Stomach smooth muscle (tissue), 2 donors: ENCODE measurements at regions not wholly inside any gene's neighbourhood (a gene's known extent, or its start where the extent isn't known, plus 50 kb on each side); places are given as distances from the start of the nearest gene placed in this dataset.

ENCODE experiments used
- H3K27ac ChIP-seq: one replicate; pipeline ENCODE4 v1.7.0; 2013; ENCODE audit warnings: mild to moderate bottlenecking, low read length, inconsistent platforms
- H3K27me3 ChIP-seq, 2 donors: one replicate each; pipeline ENCODE4 v1.7.0; 2013; ENCODE audit warnings: low read length in 2 of 2; ENCODE audit not compliant: insufficient read depth in 2 of 2, control insufficient read depth in 1 of 2
- H3K36me3 ChIP-seq, 2 donors: one replicate each; pipeline ENCODE4 v1.7.0; 2013; ENCODE audit warnings: low read length in 2 of 2; ENCODE audit not compliant: control insufficient read depth in 2 of 2, insufficient read depth in 2 of 2
- H3K4me1 ChIP-seq: one replicate; pipeline ENCODE4 v1.7.0; 2013; ENCODE audit warnings: low read length; ENCODE audit not compliant: control insufficient read depth, insufficient read depth
- H3K4me3 ChIP-seq, 2 donors: one replicate each; pipeline ENCODE4 v1.7.0; 2013; ENCODE audit warnings: low read length in 2 of 2
- H3K9ac ChIP-seq, 2 donors: one replicate each; pipeline ENCODE4 v1.7.0; 2013; ENCODE audit warnings: low read length in 2 of 2, mild to moderate bottlenecking in 1 of 2
- H3K9me3 ChIP-seq, 2 donors: one replicate each; pipeline ENCODE4 v1.7.0; 2013; ENCODE audit warnings: low read length in 2 of 2; ENCODE audit not compliant: control insufficient read depth in 2 of 2
- donor health status: healthy.
- donor health status: Pancreatic carcinoma.

DNA sequence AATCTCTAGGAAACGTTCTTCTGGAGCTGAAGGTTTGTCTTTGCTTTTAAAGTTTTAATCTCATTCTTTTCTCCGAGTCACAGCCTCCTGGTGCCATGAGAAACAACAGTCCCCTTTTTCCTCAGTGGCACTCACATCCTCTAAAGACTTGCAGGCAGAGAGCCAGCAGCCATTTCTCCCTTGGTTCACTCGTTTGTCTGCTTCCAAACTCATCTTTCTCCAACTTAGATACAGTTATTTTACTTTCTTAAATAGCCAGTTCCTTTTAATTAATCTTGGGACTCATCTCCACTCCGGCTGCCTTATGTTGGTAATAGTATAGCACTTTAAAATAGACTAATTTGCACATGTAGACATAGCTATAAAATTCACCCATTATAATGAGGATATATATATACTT is 555.2 kb downstream of the FGF9 start:
- no peaks in the 10 kb centered on the region for H3K27me3 ChIP-seq
- H3K9ac ChIP-seq = no peak overlapping the region
- no peaks in the 10 kb centered on the region for H3K36me3 ChIP-seq
- H3K9me3 ChIP-seq = no peaks in the 10 kb centered on the region
- H3K4me3 ChIP-seq = no peak overlapping the region
- no peaks in the 10 kb centered on the region for H3K4me1 ChIP-seq
- no peak overlapping the region for H3K27ac ChIP-seq

DNA sequence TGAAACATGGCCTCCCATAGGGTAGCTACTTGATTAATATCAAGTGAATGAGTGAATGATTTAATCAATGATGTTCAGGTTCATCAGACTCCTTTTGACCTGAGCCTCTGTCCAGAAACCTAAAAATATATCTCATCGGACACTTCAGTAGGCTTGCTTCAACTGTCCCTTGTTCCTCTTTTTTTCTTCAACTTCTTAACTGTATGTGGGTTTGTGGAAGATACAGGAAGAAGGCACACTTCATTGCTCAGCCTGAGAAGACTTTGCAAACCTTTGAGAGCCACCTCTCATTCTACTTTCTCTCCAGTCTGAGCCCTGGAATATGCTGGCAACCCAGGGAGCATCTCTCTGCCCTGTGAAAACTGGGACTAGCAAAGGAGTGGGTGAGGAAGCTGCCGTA is 557.0 kb downstream of the FGF9 start:
- H3K27ac ChIP-seq = no peak overlapping the region

DNA sequence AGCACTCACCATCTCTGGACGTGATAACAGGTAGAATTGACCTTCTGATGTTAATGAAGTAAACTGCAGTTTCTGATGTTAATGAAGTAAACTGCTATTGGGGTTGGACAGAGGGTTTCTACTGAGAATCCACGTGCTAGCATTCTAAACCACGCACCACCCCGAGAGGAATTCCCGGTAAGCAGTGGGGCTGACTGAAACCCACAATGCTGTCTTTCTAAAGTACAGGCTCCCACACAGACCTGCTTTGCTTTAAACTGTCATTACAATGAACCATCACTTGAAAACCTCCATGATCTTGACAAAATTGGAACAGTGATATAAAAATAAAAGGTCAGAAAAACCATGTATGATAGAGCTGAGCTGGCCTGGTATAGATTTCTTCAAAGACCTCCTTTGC is 559.0 kb downstream of the FGF9 start:
- no peak overlapping the region for H3K9ac ChIP-seq
- H3K9me3 ChIP-seq = no peaks in the 10 kb centered on the region
- no peak overlapping the region for H3K4me3 ChIP-seq
- no peaks in the 10 kb centered on the region for H3K36me3 ChIP-seq
- H3K4me1 ChIP-seq = no peaks in the 10 kb centered on the region
- H3K27ac ChIP-seq = no peak overlapping the region
- no peaks in the 10 kb centered on the region for H3K27me3 ChIP-seq

More for the DNA sequence above, 557.0 kb downstream of the FGF9 start:
- no peaks in the 10 kb centered on the region for H3K4me1 ChIP-seq
- no peaks in the 10 kb centered on the region for H3K36me3 ChIP-seq
- H3K4me3 ChIP-seq = no peak overlapping the region
- H3K27me3 ChIP-seq = no peaks in the 10 kb centered on the region
- no peak overlapping the region for H3K9ac ChIP-seq
- no peaks in the 10 kb centered on the region for H3K9me3 ChIP-seq

DNA sequence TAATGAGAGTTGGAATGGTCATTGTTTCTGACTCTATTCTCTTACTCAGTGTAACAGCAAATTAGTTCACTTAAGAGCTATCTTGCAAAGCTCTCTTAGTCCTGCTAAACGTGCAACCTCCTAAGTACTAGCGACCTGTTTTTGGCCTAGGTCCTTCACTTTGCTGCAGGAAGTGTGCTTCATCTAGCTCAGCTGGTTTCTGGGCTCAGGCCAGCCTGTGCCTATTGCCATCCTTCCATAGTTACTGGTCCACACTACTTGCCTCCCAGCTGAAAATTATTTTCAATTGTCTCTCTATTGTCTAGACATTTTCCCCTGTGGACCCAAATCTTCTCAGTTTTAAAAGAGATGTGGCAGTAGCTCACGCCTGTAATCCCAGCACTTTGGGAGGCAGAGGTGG is 561.3 kb downstream of the FGF9 start:
- H3K36me3 ChIP-seq = no peaks in the 10 kb centered on the region
- H3K9me3 ChIP-seq = no peaks in the 10 kb centered on the region
- H3K4me1 ChIP-seq = no peaks in the 10 kb centered on the region
- no peak overlapping the region for H3K27ac ChIP-seq
- no peak overlapping the region for H3K4me3 ChIP-seq
- H3K9ac ChIP-seq = no peak overlapping the region
- H3K27me3 ChIP-seq = no peaks in the 10 kb centered on the region

DNA sequence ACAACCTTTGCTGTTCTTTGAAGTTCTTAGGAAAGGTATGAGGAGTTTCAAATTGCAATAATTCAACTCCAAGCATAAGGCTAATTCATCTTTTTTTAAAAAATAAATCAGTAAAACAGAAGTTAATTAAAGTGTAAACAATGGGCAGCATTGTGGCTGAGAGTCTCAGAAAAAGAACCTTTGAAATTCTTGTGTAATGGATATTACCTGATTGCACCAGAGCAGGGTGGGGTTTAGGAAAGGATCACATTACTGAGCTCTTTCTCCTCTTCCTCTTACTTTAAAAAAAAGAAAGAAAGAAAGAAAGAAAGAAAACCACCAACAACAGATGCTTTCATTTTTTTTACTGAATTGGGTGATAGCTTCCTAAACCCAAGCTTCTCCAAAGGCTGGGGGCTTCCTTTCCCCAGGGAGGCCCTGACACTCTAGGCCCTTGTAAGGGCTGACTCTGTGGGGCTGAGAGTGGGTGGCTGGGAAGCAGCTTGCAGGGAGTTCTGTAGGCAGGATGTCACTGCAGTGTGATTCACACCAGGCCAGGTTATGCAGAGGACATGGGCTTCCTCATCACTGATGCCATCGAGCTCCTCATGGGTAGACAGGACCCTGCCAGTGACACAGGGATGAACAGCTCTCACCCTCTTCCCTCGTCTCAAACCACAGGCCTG is 564.5 kb downstream of the FGF9 start:
- Histone ChIP-seq H3K27ac (no peak overlapping the region), H3K36me3 (no peaks in the 10 kb centered on the region), H3K9me3 (no peaks in the 10 kb centered on the region), H3K9ac (no peak overlapping the region), H3K4me1 (no peaks in the 10 kb centered on the region), H3K4me3 (no peak overlapping the region), H3K27me3 (no peaks in the 10 kb centered on the region)

DNA sequence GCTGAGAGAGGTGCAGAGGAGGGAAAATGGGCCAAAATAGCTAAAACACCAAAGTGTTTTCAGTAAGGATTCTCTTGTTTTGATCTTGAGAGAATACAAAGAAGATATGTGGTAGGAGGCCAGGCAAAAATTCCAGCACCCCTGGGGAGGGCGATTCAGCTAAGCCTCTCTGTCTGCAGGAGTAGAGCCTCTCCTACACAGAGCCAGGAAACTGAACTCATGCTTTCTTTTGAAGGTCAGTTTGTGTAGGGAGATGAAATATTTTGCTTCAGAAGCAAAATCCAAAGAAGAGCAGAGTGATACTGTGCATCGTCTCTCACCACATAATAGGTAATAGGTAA is 565.0 kb downstream of the FGF9 start:
- Histone ChIP-seq H3K27me3 (no peaks in the 10 kb centered on the region), H3K36me3 (no peaks in the 10 kb centered on the region), H3K4me3 (no peak overlapping the region), H3K27ac (no peak overlapping the region), H3K9me3 (no peaks in the 10 kb centered on the region), H3K9ac (no peak overlapping the region), H3K4me1 (no peaks in the 10 kb centered on the region)

DNA sequence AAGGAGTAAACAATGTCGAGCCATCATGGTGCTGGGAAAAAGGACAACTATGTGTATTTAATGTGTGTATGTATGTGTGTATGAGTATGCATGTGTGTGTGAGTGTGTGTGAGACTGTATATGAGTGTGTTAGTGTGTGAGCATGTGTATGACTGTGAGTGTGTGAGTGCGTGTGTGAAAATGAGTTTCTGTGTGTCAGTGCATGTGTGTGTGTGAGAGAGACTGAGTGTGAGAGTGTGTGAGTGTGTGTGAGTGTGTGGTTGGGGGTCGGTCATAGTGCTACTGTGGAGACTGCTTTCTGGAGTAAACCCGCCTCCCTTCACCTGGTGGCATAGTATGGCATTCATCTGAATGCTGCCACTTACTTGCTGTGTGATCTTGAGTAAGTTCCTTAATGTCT is 567.4 kb downstream of the FGF9 start:
- Histone ChIP-seq H3K36me3 (no peaks in the 10 kb centered on the region), H3K9me3 (no peaks in the 10 kb centered on the region), H3K27ac (no peak overlapping the region), H3K9ac (no peak overlapping the region), H3K27me3 (no peaks in the 10 kb centered on the region), H3K4me3 (no peak overlapping the region), H3K4me1 (no peaks in the 10 kb centered on the region)

DNA sequence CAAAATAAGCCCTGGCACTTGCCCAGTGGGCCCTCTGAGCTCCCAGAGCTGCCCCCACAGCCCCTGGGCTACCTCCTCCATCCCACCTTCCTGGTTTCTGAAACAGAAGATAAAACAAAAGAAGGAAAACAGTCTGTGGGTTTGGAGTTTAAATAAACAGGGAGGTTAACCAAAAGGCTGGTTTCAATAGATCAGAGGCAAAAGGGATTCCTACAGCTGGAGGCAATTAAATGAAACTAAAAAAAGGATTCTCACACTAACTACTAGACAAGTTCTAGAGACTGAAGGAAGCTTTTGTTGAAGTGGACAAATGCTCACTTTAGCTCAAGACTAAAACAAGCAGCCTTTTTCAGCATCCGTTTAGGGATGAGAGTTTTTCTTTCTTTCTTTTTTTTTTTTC is 569.8 kb downstream of the FGF9 start:
- H3K4me1 ChIP-seq = no peaks in the 10 kb centered on the region
- no peak overlapping the region for H3K27ac ChIP-seq
- H3K36me3 ChIP-seq = no peaks in the 10 kb centered on the region
- H3K4me3 ChIP-seq = no peak overlapping the region
- no peaks in the 10 kb centered on the region for H3K9me3 ChIP-seq
- no peaks in the 10 kb centered on the region for H3K27me3 ChIP-seq
- no peak overlapping the region for H3K9ac ChIP-seq

DNA sequence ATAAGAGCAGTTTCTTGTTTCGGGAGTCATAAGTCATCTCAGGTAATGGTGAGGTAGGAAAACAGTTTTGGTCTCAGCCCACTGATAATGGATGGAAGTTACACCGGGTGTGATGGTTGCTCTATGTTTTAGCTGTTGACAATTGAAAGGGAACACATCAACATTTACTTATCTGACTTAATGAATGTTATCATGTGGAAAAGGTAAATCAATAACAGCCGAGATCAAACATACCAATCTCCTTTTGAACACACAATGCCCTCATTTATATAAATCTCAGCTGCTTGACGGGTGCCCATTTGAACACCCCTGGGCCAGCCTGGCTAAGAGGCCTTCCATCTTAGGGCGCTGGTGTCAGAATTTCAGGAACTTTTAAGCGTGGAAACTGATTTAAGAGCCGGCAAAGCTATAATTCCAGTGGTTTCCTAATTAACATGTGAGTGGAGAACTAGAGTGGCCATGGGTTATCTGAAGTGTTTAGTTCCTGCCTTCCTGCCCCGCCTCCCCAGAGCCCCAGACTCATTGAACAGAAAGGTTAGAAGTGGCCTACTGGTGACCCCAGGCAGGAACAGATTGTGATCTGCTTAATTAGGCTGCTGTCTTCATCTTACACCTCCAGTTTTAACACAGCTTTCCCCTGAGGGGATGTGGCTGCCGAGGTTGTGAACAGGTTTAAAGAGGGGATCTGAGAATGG is 572.7 kb downstream of the FGF9 start:
- H3K9ac ChIP-seq = no peak overlapping the region
- no peaks in the 10 kb centered on the region for H3K36me3 ChIP-seq
- H3K9me3 ChIP-seq = no peaks in the 10 kb centered on the region
- no peak overlapping the region for H3K27ac ChIP-seq
- H3K27me3 ChIP-seq = no peaks in the 10 kb centered on the region
- H3K4me3 ChIP-seq = no peak overlapping the region
- no peaks in the 10 kb centered on the region for H3K4me1 ChIP-seq

DNA sequence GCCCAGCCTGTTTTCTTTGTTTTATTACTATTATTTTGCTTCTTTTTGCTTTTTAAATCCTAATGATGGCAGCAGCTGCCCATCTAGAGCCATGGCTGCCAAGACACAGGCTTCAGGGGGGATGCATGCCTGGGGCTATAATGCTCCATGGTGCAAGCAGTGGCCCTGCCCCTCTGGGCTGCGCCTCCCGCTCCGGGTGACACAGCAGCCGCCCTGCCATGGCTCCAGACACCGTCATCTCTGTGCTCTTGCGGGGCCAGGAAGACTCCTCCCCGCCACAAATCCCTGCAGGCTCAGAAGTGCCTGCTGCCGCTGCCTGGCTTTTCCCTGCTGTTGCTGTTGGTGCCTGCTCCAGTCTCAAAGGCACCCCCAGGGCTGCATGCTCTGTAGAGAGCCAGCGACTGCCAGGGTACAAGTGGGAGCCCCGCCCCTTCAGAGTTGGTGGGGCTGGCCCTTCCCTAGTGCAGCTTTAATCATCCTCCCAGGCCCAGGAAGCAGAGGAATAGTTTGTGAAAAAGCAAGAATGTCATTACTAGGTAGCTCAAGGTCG is 581.5 kb downstream of the FGF9 start:
- H3K4me3 ChIP-seq = no peak overlapping the region
- no peaks in the 10 kb centered on the region for H3K36me3 ChIP-seq
- H3K27ac ChIP-seq = no peak overlapping the region
- H3K9me3 ChIP-seq = no peaks in the 10 kb centered on the region
- H3K9ac ChIP-seq = no peak overlapping the region
- no peaks in the 10 kb centered on the region for H3K27me3 ChIP-seq
- H3K4me1 ChIP-seq = no peaks in the 10 kb centered on the region

DNA sequence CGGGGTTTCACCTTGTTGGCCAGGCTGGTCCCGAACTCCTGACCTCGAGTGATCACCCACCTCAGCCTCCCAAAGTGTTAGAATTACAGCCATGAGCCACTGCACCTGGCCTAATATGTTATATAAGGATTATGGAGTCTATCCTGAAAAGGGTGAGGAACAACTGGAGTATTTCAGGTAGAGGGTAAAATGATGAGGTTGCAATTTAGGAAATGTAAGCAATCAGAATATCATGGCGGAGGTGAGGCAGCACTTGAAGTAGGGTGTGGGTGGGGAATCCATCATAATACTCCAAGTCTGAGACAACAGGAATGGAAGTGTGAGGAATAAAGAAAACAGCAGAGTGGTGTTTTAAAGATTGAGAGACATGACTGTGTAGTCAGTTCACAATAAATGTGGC is 582.2 kb downstream of the FGF9 start:
- H3K9ac ChIP-seq = no peak overlapping the region
- H3K27ac ChIP-seq = no peak overlapping the region
- no peaks in the 10 kb centered on the region for H3K36me3 ChIP-seq
- H3K4me3 ChIP-seq = no peak overlapping the region
- H3K27me3 ChIP-seq = no peaks in the 10 kb centered on the region
- no peaks in the 10 kb centered on the region for H3K9me3 ChIP-seq
- no peaks in the 10 kb centered on the region for H3K4me1 ChIP-seq
